Endothelial cell of hepatic sinusoid (primary cell): ENCODE measurements at regions not wholly inside any gene's neighbourhood (a gene's known extent, or its start where the extent isn't known, plus 50 kb on each side); places are given as distances from the start of the nearest gene placed in this dataset.

Experiments used
- in situ Hi-C: cut with HindIII; loops from 2 replicates; pipeline ENCODE4 v1.10.0; 2017; ENCODE audit warnings: low sequenced_read_pairs

DNA sequence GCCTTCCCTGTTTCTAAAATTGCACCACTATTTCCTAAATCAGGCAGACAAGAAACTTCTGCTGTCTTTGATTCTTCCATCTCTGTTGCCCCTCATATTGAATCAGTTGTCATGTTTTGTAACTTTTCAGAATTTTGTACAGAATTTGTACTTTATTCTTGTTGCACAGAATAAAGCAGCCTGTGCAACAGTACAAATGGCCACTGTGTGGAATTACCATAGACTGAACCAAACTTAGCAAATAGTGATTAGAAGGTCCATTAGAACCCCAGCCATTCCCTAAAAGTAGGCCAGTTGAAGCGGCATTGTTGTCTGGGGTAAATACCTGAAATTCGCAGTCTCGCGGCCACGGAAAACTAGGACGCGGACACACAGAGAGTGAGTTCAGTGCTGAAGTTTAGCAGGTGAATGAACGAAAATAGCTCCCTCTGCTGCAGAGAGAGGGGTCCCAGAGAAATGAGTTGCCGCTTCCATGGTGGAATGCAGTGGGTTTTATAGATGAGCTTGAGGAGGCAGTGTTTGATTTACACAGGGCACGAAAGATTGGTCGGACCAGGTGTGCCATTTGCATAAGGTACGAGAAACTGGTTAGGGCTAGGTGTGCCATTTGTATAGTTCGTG is 71.8 kb downstream of the C4orf33 start:
- in situ Hi-C loops, result no loop called here

DNA sequence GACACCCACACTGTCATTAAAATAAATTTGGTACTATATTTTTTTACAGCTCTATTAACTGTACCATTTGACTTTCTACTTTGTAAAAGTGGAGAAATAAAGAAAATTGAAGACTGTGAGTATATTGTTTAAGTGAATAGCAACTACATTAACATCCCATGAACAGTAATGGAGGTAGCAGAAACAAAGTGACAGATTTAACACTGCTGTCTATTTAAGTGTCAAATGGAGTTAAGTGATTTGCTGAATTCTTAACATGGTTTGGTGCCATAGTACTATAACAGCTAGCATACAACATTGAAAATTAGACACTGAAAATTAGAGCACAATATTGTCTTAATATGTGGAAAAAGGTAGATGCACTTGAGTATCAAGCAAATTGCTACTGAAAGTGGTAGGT is 76.2 kb downstream of the C4orf33 start:
- in situ Hi-C loops, result no loop called here

GRCh38 chr4:129176864-129177263 is 80.9 kb downstream of the C4orf33 start:
- in situ Hi-C loops, result no loop called here

GRCh38 chr4:129179276-129179675 is 83.3 kb downstream of the C4orf33 start:
- in situ Hi-C loops, result no loop called here

DNA sequence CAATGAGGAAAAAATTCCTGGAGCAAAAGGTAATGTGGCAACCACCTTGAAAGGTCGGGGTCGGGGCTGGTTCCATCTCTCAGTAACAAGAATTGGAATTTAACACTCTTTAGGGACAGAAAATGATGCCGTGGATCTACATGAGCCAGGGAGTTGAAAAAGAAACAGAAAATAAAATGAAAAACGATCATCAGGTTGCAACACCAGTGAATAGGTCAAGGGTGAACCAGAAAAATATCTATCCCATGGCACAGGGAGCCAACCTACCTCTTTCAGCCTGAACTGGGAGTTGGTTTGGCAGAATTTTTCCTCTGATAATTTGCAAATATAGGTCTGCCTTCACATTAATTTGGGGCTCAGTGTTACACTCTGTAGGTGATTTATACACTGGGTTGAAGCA is 93.7 kb downstream of the C4orf33 start:
- in situ Hi-C loops, result no loop called here

DNA sequence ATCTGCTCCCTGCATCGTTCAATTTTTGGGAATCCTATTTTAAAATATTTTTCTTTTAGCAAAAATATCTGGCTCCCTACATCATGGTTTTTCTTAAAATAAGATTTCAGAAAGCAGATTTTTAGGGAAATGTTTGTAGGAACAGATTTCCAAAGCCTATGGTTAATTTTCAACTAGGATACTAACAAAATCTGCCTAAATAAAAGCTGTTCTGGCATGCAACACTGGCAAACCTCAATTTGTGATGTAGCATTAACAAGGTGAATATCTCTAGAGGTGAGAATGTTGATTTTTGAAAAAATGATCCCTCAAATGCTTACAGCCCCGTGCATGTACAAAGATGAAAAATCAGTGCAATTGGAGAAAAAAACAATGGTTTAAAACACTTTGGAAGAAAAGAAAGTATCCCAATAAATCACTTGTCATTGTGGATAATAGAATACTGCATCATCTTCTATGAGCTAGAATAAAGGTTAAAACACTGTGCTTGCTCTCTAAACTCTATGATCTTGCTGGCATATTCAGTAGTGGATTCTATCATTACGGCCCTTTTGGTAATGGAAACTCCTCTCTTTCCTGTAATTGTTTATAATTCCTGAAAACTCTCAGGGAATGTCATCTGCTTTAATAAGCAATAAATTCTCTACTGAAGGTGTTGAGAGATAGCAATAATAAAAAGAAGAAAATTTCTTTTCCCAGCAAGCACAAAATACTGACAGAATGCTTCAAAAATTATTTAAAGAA is 97.6 kb downstream of the C4orf33 start:
- in situ Hi-C loops, result no loop called here

DNA sequence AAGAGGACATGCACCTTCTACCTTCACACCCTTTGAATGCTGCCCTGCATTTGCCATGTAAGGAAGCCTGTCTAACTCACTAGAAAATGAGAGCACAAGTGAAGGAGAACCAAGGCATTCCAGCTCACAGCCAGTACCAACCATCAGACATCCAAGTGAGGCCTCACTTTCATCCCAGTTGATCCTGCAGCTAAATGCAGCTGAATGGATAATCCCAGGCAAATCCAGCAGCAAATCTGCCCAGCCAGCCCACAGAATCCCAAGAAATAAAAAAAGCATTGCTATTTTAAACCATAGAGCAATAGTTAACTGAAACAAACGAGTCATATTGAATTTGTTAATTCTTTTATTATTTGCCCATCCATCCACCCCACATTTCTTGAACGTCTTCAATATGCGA is 112.5 kb downstream of the C4orf33 start:
- in situ Hi-C loops, result no loop called here

- in situ Hi-C loops, result no loop called here
These were observed 117.7 kb downstream of the C4orf33 start for GRCh38 chr4:129213692-129214091.

- in situ Hi-C loops, result no loop called here
These were observed 122.4 kb downstream of the C4orf33 start for GRCh38 chr4:129218360-129218759.

DNA sequence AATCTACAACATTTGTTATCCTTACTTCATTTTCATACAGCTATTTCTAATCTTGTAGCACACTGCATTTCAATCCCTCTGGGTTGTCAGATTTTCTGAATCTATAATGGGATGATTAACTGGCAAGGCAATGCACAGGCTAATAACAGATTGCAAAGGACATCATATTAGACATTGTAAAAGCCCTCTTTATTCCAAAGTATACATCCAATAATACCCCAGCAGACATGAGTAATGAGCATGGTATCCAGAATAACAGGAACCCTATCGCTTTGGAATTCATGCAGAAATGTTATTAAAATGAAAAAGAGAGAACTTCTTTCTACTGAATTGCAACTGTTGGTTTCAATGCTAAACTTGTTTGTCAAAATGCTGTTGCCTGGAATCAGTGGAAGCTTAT is 122.9 kb downstream of the C4orf33 start:
- in situ Hi-C loops, result no loop called here

GRCh38 chr4:129220254-129220653 is 124.3 kb downstream of the C4orf33 start:
- in situ Hi-C loops, result no loop called here

- in situ Hi-C loops, result no loop called here
These were observed 128.0 kb downstream of the C4orf33 start for GRCh38 chr4:129223945-129224344.

DNA sequence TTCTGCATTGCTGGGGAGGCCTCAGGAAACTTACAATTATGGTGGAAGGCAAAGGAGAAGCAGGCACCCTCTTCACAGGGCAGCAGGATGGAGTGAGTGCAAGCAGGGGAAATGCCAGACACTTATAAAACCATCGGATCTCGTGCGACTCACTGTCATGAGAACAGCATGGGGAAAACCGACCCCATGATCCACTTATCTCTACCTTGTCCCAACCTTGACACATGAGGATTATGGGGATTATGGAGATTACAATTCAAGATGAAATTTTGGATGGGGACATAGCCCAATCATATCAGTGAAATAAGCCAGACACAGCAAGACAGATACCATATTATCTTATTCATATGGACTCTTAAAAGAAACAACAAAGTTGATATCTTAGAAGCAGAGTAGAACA is 134.9 kb downstream of the C4orf33 start:
- in situ Hi-C loops, result no loop called here

GRCh38 chr4:129231945-129232588 is 136.1 kb downstream of the C4orf33 start:
- in situ Hi-C loops, result no loop called here

- in situ Hi-C loops, result no loop called here
These were observed 136.8 kb downstream of the C4orf33 start for GRCh38 chr4:129232589-129233337.

DNA sequence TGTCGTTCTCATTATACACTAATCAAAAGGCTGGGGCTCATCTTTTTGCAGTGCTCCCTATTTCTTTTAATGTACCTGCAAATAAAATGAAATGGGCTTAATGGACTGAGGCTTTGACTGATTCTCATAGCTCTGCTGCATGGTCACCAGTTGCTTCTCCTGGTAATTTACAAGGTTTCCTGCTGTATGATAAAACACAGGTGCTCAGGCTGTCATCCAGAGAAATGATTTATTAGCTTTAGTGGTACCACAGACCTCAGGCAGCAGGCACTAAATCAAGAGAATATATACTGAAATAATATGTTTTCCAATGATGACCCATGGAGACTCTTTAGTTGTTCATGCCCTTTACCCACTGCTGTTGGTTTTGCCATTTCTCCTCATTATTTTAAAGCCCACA is 137.7 kb downstream of the C4orf33 start:
- in situ Hi-C loops, result no loop called here

GRCh38 chr4:129236351-129236750 is 140.4 kb downstream of the C4orf33 start:
- in situ Hi-C loops, result no loop called here

DNA sequence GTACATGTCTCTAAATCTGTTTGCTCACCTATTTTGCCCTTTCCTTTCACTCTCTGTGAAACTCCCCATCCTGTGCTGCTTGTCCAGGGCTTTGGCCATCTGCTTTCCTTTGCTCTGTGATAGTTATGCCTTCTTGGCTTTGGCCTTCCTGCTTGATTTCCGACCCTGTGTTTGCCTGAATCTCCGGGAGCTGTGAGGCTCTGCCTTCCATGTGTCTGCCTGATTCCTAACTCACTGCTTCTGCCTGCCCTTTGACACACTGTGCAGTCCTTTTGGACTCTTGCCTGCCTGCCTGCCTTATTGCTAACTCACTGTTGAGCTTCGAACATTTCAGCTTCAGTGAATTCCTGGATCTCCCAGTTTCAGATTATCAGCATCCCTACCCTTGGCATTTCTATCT is 143.1 kb downstream of the C4orf33 start:
- in situ Hi-C loops, result no loop called here

DNA sequence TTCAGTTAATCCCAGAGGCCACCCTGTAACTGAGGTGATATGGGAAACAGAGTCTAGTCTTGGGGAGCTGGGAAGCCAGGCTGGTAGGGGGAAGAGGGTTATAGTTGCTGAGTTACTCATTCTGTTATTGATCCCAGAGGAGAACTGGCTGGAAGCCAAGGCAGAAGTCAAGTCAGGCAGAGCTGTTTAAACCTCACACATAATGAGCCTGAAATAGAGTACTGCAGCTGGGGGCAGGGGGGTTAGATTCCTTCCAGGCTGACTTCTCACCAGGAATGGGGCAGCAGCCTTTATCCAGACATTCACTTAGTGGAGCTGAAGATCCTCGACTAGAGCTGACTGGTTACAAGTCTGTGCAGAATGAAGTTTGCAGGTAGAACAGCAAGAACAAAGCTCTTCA is 144.9 kb downstream of the C4orf33 start:
- in situ Hi-C loops, result no loop called here

GRCh38 chr4:129246145-129246544 is 150.2 kb downstream of the C4orf33 start:
- in situ Hi-C loops, result no loop called here

DNA sequence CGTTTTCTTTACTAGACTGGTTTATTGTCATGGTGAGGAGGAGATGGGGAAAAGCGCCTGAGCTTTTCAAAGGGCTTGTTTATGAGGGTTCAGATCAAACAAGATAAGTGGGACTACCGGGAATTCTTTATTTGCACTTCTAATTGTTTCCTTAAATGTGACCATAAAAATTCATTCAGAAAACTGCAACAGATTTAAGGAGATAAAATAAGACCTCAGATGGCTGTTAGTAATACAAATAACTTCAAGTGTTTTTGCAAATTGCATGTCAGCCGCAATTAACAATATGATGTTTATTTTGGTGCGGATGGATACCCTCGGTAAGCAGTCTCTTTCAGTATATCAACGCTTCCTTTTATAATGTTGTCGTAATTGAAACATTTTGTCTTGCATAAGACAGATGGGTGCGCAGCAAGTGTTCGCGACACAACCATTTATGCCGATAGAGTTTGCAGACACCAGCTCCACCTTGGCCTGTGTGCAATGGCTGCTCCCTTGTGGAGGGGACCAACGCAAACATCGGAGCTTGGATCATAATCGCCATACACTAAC is 151.0 kb downstream of the C4orf33 start:
- in situ Hi-C loops, result no loop called here
